ENCODE measurements at regions not wholly inside any gene's neighbourhood (a gene's known extent, or its start where the extent isn't known, plus 50 kb on each side); places are given as distances from the start of the nearest gene placed in this dataset.

- no peak overlapping the region for H3K4me3 ChIP-seq (ENCODE audit: low read depth, low read length)
- no peak for TF ChIP-seq CTCF (IDR thresholded peaks at IDR 0.05; ENCODE audit: insufficient read depth, low read length, missing control alignments)
- ChIA-PET POLR2A (no interaction called here), CTCF (interaction anchor here (1.3 kb wide), 1 partner anchor 15 kb away, joined by 3 read pairs; no protein-coding TSS in a partner anchor)
- no peak for DNase-seq (ENCODE audit: low read depth, low spot score)
Observed at GRCh38 chr4:19241895-19242294, 1009.8 kb upstream of the SLIT2 start.

GRCh38 chr4:19239565-19239964 is 1012.1 kb upstream of the SLIT2 start:
- TF ChIP-seq CTCF (IDR thresholded peaks at IDR 0.05; ENCODE audit: insufficient read depth, low read length, missing control alignments) = no peak
- ChIA-PET CTCF (no interaction called here), POLR2A (no interaction called here)
- H3K4me3 ChIP-seq (ENCODE audit: low read depth, low read length) = no peak overlapping the region
- DNase-seq (ENCODE audit: low read depth, low spot score) = peak; percentile 34

GRCh38 chr4:19236473-19236872 is 1015.2 kb upstream of the SLIT2 start:
- no peak for DNase-seq (ENCODE audit: low read depth, low spot score)
- no peak overlapping the region for H3K4me3 ChIP-seq (ENCODE audit: low read depth, low read length)
- CTCF ChIA-PET = interaction anchor here (0.9 to 1.7 kb wide), 3 partner anchors 12 to 1014 kb away, joined by 3 read pairs; no protein-coding TSS in a partner anchor
- POLR2A ChIA-PET = no interaction called here
- no peak for TF ChIP-seq CTCF (IDR thresholded peaks at IDR 0.05; ENCODE audit: insufficient read depth, low read length, missing control alignments)

- CTCF ChIA-PET = no interaction called here
- no peak for TF ChIP-seq CTCF (IDR thresholded peaks at IDR 0.05; ENCODE audit: insufficient read depth, low read length, missing control alignments)
- POLR2A ChIA-PET = no interaction called here
- no peak overlapping the region for H3K4me3 ChIP-seq (ENCODE audit: low read depth, low read length)
- DNase-seq (ENCODE audit: low read depth, low spot score) = no peak
Observed at GRCh38 chr4:19230906-19231545, 1020.7 kb upstream of the SLIT2 start.

GRCh38 chr4:19227701-19228100 is 1024.0 kb upstream of the SLIT2 start:
- CTCF ChIA-PET = interaction anchor here (2.6 kb wide), 1 partner anchor 1021 kb away, joined by 12 read pairs; no protein-coding TSS in a partner anchor
- POLR2A ChIA-PET = no interaction called here
- TF ChIP-seq CTCF (IDR thresholded peaks at IDR 0.05; ENCODE audit: insufficient read depth, low read length, missing control alignments) = no peak
- no peak for DNase-seq (ENCODE audit: low read depth, low spot score)
- H3K4me3 ChIP-seq (ENCODE audit: low read depth, low read length) = no peak overlapping the region

- CTCF ChIA-PET = interaction anchor here (0.9 to 2.0 kb wide), 6 partner anchors 10 to 1204 kb away, joined by 3 to 13 read pairs (median 4); no protein-coding TSS in a partner anchor
- no peak overlapping the region for H3K4me3 ChIP-seq (ENCODE audit: low read depth, low read length)
- no peak for TF ChIP-seq CTCF (IDR thresholded peaks at IDR 0.05; ENCODE audit: insufficient read depth, low read length, missing control alignments)
- POLR2A ChIA-PET = no interaction called here
- DNase-seq (ENCODE audit: low read depth, low spot score) = no peak
Observed at GRCh38 chr4:19224820-19225219, 1026.9 kb upstream of the SLIT2 start.

Measured in AG04449 (cell line).